ELF-1 (cell line): ENCODE measurements at regions not wholly inside any gene's neighbourhood (a gene's known extent, or its start where the extent isn't known, plus 50 kb on each side); places are given as distances from the start of the nearest gene placed in this dataset.

Experiments used
- DNase-seq: peaks from one replicate; pipeline ENCODE4 v3.0.0-alpha.2; 2016; ENCODE audit warnings: low read depth, low spot score

- DNase-seq = no peak
Observed at GRCh38 chr6:87807475-87807874, 105.4 kb upstream of the AKIRIN2 start.

GRCh38 chr6:87806635-87807034 lies 104.6 kb upstream of the AKIRIN2 start:
- no peak for DNase-seq

- DNase-seq = no peak
Observed at GRCh38 chr6:87806099-87806498, 104.1 kb upstream of the AKIRIN2 start.

- no peak for DNase-seq
Observed at GRCh38 chr6:87803791-87804190, 101.8 kb upstream of the AKIRIN2 start.

- DNase-seq = no peak
Observed at GRCh38 chr6:87799651-87800050, 97.6 kb upstream of the AKIRIN2 start.

GRCh38 chr6:87798393-87799278 lies 96.6 kb upstream of the AKIRIN2 start:
- DNase-seq = peak; percentile 7

- DNase-seq = peak; percentile 29
Observed at GRCh38 chr6:87794922-87795885, 93.2 kb upstream of the AKIRIN2 start.

GRCh38 chr6:87793315-87793714 lies 91.3 kb upstream of the AKIRIN2 start:
- DNase-seq = no peak

GRCh38 chr6:87791982-87792381 lies 89.9 kb upstream of the AKIRIN2 start:
- DNase-seq = no peak

GRCh38 chr6:87791485-87791884 lies 89.5 kb upstream of the AKIRIN2 start:
- no peak for DNase-seq

- no peak for DNase-seq
Observed at GRCh38 chr6:87791029-87791428, 89.0 kb upstream of the AKIRIN2 start.

- DNase-seq = no peak
Observed at GRCh38 chr6:87789900-87790290, 87.9 kb upstream of the AKIRIN2 start.

GRCh38 chr6:87789198-87789899 lies 87.3 kb upstream of the AKIRIN2 start:
- DNase-seq = peak; percentile 5

GRCh38 chr6:87788141-87788540 lies 86.1 kb upstream of the AKIRIN2 start:
- no peak for DNase-seq

- no peak for DNase-seq
Observed at GRCh38 chr6:87785229-87785862, 83.3 kb upstream of the AKIRIN2 start.

- DNase-seq = no peak
Observed at GRCh38 chr6:87784690-87785089, 82.7 kb upstream of the AKIRIN2 start.

- DNase-seq = peak; percentile 28
Observed at GRCh38 chr6:87784051-87784450, 82.0 kb upstream of the AKIRIN2 start.

GRCh38 chr6:87779542-87779941 lies 77.5 kb upstream of the AKIRIN2 start:
- DNase-seq = no peak

GRCh38 chr6:87772597-87773530 lies 70.8 kb upstream of the AKIRIN2 start:
- DNase-seq = peak; percentile 31

GRCh38 chr6:87767478-87767877 lies 65.4 kb upstream of the AKIRIN2 start:
- no peak for DNase-seq
